ENCODE measurements at regions not wholly inside any gene's neighbourhood (a gene's known extent, or its start where the extent isn't known, plus 50 kb on each side); places are given as distances from the start of the nearest gene placed in this dataset.

DNA sequence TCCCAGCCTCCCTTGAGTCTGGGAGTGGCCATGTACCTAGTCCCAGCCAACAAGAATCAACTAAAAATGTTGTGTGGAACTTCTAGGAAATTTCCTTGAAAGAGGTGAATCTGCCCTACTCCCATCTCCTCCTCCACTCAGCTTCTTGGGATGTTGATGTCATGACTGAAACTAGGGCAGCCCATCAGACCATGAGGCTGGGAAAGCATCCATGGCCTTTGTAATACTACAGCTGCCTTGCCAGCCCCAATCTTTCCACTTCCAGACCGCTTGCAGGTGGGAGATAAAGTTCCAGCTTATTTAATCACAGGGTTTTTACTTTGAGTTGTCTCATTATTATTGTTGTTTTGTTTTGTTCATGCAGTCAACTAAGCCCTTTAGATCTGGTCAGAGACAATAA, 170.3 kb upstream of the LMNTD1 start:
- DNase-seq (ENCODE audit: insufficient read length, low spot score) (no peak), FAIRE-seq (no peak)
- no peak for TF ChIP-seq CTCF (IDR thresholded peaks at IDR 0.05; ENCODE audit: insufficient read depth, missing control alignments)

DNA sequence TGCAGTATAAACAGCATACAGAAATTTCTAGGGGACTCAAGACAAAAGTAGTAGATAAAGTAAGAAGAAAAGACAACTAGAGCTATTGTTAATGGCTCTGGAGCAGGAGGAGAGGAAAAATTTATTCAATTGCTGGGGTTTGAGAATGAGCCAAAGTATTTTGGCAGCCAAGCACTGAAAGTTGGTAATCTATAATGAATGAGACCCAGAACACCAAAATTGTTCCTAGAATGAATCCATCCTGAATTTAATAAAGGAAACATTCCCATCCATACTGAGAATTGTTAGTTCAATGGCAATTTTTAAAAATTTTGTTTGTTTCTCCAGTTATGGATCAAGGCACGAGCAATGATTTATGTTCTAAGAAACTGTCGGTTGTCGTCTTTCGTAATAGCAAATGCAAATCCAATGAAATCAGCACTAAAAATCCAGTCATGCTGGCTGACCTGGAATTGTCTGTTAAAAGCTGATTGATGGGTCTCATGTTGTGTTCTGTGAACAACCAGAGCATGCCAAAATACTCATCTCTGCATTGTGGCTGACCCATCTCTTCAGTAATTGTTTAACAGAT, 170.9 kb upstream of the LMNTD1 start:
- no peak for TF ChIP-seq CTCF (IDR thresholded peaks at IDR 0.05; ENCODE audit: insufficient read depth, missing control alignments)
- DNase-seq (ENCODE audit: insufficient read length, low spot score) = no peak
- no peak for FAIRE-seq

- FAIRE-seq (no peak), DNase-seq (ENCODE audit: insufficient read length, low spot score) (no peak)
- TF ChIP-seq CTCF (IDR thresholded peaks at IDR 0.05; ENCODE audit: insufficient read depth, missing control alignments) = no peak
These were observed 172.4 kb upstream of the LMNTD1 start for GRCh38 chr12:25725470-25725869.

DNA sequence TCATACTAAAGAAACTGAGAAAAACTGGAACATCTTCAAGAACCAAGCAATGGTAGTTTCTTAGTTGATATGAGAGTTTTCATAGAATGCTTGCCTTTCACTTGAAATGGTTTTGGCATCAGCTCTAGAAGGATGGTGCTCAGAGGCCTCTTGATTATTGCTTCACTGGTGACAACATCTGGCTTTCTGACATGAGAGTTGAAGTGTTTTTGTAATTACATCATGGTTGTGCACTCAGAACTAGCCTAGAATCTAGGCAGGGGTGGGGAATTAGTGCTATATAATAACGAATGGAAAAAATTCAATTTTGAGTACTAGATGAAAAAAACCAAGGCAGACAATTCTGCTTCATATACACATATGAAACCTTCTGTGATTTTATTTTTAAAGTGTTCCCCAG, 172.8 kb upstream of the LMNTD1 start:
- no peak for TF ChIP-seq CTCF (IDR thresholded peaks at IDR 0.05; ENCODE audit: insufficient read depth, missing control alignments)

GRCh38 chr12:25728056-25728595, 175.0 kb upstream of the LMNTD1 start:
- DNase-seq (ENCODE audit: insufficient read length, low spot score) = no peak
- FAIRE-seq = no peak
- no peak for TF ChIP-seq CTCF (IDR thresholded peaks at IDR 0.05; ENCODE audit: insufficient read depth, missing control alignments)

More for the DNA sequence above, 172.8 kb upstream of the LMNTD1 start:
- DNase-seq (ENCODE audit: insufficient read length, low spot score) (no peak), FAIRE-seq (no peak)

DNA sequence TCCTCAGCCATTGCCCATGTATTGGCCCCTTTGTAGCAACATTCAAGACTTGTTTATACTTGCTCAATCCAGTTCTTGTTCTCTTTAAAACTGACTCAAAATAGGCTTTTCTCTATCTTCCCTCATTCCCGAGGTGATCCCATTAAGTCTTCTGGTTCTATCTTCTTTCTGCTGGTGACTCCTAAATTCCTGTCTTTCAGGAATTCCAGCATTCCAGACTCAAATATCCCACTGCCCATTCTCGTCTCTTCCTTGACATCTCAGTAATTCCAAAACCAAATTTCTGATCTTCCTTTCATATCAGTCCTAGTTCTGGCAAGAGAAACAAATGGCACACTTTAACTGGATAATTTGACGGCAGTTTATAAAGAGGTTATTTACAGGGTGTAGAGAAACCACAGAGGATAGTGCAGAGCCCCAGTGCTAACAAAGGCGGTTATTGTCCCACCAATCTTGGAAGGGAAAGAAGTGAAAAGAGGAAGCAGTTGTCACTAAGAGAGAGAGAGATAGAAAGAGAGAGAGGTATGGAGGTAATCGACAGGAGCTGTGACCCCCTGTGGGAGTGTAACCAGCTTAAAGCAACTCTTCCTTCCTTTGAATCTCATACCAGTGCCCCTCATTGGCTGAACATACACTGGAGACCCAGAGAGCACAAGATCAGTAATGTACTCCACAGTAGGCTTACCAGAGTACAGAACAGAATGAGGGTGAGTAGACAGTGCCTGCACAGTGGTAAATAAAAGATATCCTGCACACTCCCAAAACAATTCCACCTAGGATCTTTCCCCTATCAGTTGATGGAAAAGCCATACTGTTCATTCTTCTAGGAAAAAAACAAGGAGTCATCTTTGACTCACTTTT, 177.6 kb upstream of the LMNTD1 start:
- no peak for TF ChIP-seq CTCF (IDR thresholded peaks at IDR 0.05; ENCODE audit: insufficient read depth, missing control alignments)
- FAIRE-seq = no peak
- DNase-seq (ENCODE audit: insufficient read length, low spot score) = no peak

- FAIRE-seq (no peak), DNase-seq (ENCODE audit: insufficient read length, low spot score) (no peak)
- TF ChIP-seq CTCF (IDR thresholded peaks at IDR 0.05; ENCODE audit: insufficient read depth, missing control alignments) = no peak
These were observed 180.5 kb upstream of the LMNTD1 start for GRCh38 chr12:25733541-25733940.
